ENCODE measurements at regions not wholly inside any gene's neighbourhood (a gene's known extent, or its start where the extent isn't known, plus 50 kb on each side); places are given as distances from the start of the nearest gene placed in this dataset.
"Not testable (repeated sequence)": the region's sequence is repeated elsewhere in the genome, so short reads cannot be mapped to it uniquely, and the experiment has no call there.

DNA sequence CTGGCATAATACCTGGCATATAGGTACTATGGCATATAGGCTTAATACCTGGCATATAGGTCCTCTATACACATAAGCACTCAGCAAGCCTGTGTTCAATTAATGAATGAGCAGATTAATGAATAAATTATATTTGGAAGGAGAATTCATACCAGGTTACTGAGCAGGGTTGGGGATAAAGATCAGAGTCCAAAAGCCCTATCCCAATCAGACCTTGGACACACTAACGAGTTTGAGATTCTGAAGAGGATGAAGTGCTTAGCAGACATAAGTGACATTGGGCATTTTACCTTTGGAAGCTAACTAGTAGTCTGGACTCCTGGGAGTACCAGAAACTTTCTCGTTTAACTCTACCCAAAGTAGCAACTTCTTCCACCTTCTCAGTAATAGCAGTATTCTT is 63.3 kb upstream of the ARHGAP29 start:
- peak overlapping the region; percentile 59 to 70 for H3K27ac ChIP-seq
- TF ChIP-seq, protein P1, sequence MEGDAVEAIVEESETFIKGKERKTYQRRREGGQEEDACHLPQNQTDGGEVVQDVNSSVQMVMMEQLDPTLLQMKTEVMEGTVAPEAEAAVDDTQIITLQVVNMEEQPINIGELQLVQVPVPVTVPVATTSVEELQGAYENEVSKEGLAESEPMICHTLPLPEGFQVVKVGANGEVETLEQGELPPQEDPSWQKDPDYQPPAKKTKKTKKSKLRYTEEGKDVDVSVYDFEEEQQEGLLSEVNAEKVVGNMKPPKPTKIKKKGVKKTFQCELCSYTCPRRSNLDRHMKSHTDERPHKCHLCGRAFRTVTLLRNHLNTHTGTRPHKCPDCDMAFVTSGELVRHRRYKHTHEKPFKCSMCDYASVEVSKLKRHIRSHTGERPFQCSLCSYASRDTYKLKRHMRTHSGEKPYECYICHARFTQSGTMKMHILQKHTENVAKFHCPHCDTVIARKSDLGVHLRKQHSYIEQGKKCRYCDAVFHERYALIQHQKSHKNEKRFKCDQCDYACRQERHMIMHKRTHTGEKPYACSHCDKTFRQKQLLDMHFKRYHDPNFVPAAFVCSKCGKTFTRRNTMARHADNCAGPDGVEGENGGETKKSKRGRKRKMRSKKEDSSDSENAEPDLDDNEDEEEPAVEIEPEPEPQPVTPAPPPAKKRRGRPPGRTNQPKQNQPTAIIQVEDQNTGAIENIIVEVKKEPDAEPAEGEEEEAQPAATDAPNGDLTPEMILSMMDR (IDR thresholded peaks at IDR 0.05): no peak
- intact Hi-C loops (cut with DNase I; ENCODE audit: low total_unique reads): no loop called here

GRCh38 chr1:94299627-94300553 is 62.5 kb upstream of the ARHGAP29 start:
- Histone ChIP-seq H3K27ac (peak overlapping the region; percentile 59 to 70), H3K36me3 (no peaks in the 10 kb centered on the region), H3K4me1 (peaks cover 0 to 51% (median 26%) of the 10 kb centered on the region in 4 donors), H3K9me3 (no peaks in the 10 kb centered on the region), H3K27me3 (no peaks in the 10 kb centered on the region), H3K4me3 (no peak overlapping the region)
- DNase-seq: no peak
- intact Hi-C loops (cut with DNase I; ENCODE audit: low total_unique reads): no loop called here
- TF ChIP-seq, protein P1 (IDR thresholded peaks at IDR 0.05): no peak

More for the DNA sequence above, 63.3 kb upstream of the ARHGAP29 start:
- Histone ChIP-seq H3K9me3 (no peaks in the 10 kb centered on the region), H3K4me1 (peaks cover 0 to 57% (median 33%) of the 10 kb centered on the region in 4 donors), H3K36me3 (no peaks in the 10 kb centered on the region), H3K27me3 (no peaks in the 10 kb centered on the region), H3K4me3 (no peak overlapping the region)
- DNase-seq: no peak

GRCh38 chr1:94298861-94299260 is 61.5 kb upstream of the ARHGAP29 start:
- Histone ChIP-seq H3K36me3 (no peaks in the 10 kb centered on the region), H3K27ac (peak overlapping the region; percentile 59 to 70), H3K4me3 (no peak overlapping the region), H3K9me3 (no peaks in the 10 kb centered on the region), H3K27me3 (no peaks in the 10 kb centered on the region), H3K4me1 (peaks cover 0 to 41% (median 25%) of the 10 kb centered on the region in 4 donors)
- intact Hi-C loops (cut with DNase I; ENCODE audit: low total_unique reads): no loop called here
- TF ChIP-seq, protein P1 (IDR thresholded peaks at IDR 0.05): no peak
- peak in 1 of 2 donors; percentile 49 for DNase-seq

GRCh38 chr1:94296018-94296417 is 58.6 kb upstream of the ARHGAP29 start:
- Histone ChIP-seq H3K27me3 (no peaks in the 10 kb centered on the region), H3K4me3 (no peak overlapping the region), H3K4me1 (peaks cover 0 to 38% (median 23%) of the 10 kb centered on the region in 4 donors), H3K36me3 (no peaks in the 10 kb centered on the region), H3K9me3 (no peaks in the 10 kb centered on the region), H3K27ac (peak overlapping the region in 1 of 2 donors; percentile 12)
- DNase-seq: peak in 1 of 2 donors; percentile 49
- TF ChIP-seq, protein P1 (IDR thresholded peaks at IDR 0.05): no peak
- intact Hi-C loops (cut with DNase I; ENCODE audit: low total_unique reads): no loop called here

DNA sequence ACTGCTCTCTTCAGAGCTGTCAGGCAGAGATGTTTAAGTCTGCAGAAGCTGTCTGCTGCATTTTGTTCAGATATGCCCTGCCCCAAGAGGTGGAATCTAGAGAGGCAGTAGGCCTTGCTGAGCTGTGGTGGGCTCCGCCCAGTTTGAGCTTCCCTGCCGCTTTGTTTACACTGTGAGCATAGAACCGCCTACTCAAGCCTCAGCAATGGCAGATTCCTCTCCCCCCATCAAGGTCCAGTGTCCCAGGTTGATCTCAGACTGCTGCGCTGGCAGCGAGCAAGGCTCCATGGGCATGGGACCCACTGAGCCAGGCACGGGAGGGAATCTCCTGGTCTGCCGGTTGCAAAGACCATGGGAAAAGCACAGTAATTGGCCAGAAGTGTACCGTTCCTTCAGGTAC is 55.6 kb upstream of the ARHGAP29 start:
- H3K4me3 ChIP-seq; intact Hi-C loops (cut with DNase I; ENCODE audit: low total_unique reads); H3K27ac ChIP-seq; H3K36me3 ChIP-seq; H3K9me3 ChIP-seq; H3K27me3 ChIP-seq; DNase-seq: not testable (repeated sequence)
- peaks cover 0 to 12% (median 2%) of the 10 kb centered on the region in 4 donors for H3K4me1 ChIP-seq

- H3K4me1 ChIP-seq; H3K27ac ChIP-seq; H3K4me3 ChIP-seq; H3K27me3 ChIP-seq; intact Hi-C loops (cut with DNase I; ENCODE audit: low total_unique reads); H3K36me3 ChIP-seq; DNase-seq; H3K9me3 ChIP-seq: not testable (repeated sequence)
These were observed 51.9 kb upstream of the ARHGAP29 start for GRCh38 chr1:94289244-94289643.
